Nephron progenitor cell (in vitro differentiated cells): ENCODE measurements at regions not wholly inside any gene's neighbourhood (a gene's known extent, or its start where the extent isn't known, plus 50 kb on each side); places are given as distances from the start of the nearest gene placed in this dataset.
"Not testable (repeated sequence)": the region's sequence is repeated elsewhere in the genome, so short reads cannot be mapped to it uniquely, and the experiment has no call there.

Experiments used
- DNase-seq: peaks from one replicate; pipeline ENCODE4 v3.0.0; 2021
- H3K27ac Mint-ChIP-seq: 2 replicates; pipeline ENCODE4 v1.8.0; 2021; ENCODE audit warnings: mild to moderate bottlenecking, moderate library complexity, mixed read lengths
- H3K27me3 Mint-ChIP-seq: 2 replicates; pipeline ENCODE4 v1.8.0; 2021; ENCODE audit warnings: mild to moderate bottlenecking, low read depth, mixed read lengths; ENCODE audit not compliant: poor library complexity
- H3K36me3 Mint-ChIP-seq: 2 replicates; pipeline ENCODE4 v1.8.0; 2021; ENCODE audit warnings: low read depth, mixed read lengths
- H3K4me1 Mint-ChIP-seq: 2 replicates; pipeline ENCODE4 v1.8.0; 2021; ENCODE audit warnings: mixed read lengths
- H3K4me3 Mint-ChIP-seq: 2 replicates; pipeline ENCODE4 v1.8.0; 2021; ENCODE audit warnings: mild to moderate bottlenecking, moderate library complexity, mixed read lengths
- H3K9me3 Mint-ChIP-seq: 2 replicates; pipeline ENCODE4 v1.8.0; 2021; ENCODE audit warnings: mild to moderate bottlenecking, moderate library complexity, mixed read lengths
- TF ChIP-seq, protein P1 (sequence below): fragments of 200-600 bp; sonication (generic); IDR thresholded peaks from 2 replicates; pipeline ENCODE4 v1.5.0; 2021; ENCODE audit warnings: antibody characterized with exemption

DNA sequence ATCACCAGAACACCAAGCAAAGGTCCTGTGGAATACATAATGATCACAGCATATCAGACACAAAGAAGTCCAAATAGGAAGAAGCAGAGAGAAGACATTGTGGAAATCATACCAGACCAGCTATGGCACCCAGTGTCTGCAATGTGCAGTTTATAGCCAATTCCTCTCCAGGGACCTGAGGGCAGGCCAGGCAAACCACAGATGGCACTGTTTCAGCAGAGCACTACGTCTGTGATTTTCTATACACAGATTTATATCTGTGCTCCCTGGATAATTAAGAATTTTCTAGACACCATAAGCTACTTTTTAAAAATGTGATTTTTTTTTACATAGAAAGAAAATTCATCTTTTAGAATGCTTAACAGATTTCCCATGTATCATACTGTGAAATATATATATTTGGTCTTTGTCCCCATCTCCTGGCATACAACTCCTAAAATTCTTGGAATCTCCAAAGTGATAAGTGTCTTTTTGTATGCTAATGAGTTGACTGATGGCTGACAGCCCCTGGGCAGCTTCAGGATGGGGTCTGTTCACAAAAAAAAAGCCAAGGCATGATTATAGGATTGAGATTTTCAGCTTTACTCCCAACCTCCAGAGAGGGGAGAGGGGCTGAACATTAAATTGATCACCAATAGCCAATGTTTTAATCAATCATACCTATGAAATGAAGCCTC lies 498.1 kb downstream of the SIPA1L2 start:
- Mint-ChIP-seq H3K4me1 (no peaks in the 10 kb centered on the region), H3K4me3 (no peak overlapping the region), H3K27ac (no peak overlapping the region), H3K9me3 (peaks cover 47% of the 10 kb centered on the region), H3K27me3 (peaks cover 2% of the 10 kb centered on the region), H3K36me3 (peaks cover 5% of the 10 kb centered on the region)
- TF ChIP-seq, protein P1, sequence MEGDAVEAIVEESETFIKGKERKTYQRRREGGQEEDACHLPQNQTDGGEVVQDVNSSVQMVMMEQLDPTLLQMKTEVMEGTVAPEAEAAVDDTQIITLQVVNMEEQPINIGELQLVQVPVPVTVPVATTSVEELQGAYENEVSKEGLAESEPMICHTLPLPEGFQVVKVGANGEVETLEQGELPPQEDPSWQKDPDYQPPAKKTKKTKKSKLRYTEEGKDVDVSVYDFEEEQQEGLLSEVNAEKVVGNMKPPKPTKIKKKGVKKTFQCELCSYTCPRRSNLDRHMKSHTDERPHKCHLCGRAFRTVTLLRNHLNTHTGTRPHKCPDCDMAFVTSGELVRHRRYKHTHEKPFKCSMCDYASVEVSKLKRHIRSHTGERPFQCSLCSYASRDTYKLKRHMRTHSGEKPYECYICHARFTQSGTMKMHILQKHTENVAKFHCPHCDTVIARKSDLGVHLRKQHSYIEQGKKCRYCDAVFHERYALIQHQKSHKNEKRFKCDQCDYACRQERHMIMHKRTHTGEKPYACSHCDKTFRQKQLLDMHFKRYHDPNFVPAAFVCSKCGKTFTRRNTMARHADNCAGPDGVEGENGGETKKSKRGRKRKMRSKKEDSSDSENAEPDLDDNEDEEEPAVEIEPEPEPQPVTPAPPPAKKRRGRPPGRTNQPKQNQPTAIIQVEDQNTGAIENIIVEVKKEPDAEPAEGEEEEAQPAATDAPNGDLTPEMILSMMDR, result no peak
- no peak for DNase-seq

GRCh38 chr1:232130815-232131480 lies 499.0 kb downstream of the SIPA1L2 start:
- Mint-ChIP-seq H3K27me3 (peaks cover 2% of the 10 kb centered on the region), H3K27ac (no peak overlapping the region), H3K9me3 (peaks cover 46% of the 10 kb centered on the region), H3K4me3 (no peak overlapping the region), H3K4me1 (no peaks in the 10 kb centered on the region), H3K36me3 (peaks cover 5% of the 10 kb centered on the region)
- no peak for DNase-seq
- TF ChIP-seq, protein P1, result no peak

DNA sequence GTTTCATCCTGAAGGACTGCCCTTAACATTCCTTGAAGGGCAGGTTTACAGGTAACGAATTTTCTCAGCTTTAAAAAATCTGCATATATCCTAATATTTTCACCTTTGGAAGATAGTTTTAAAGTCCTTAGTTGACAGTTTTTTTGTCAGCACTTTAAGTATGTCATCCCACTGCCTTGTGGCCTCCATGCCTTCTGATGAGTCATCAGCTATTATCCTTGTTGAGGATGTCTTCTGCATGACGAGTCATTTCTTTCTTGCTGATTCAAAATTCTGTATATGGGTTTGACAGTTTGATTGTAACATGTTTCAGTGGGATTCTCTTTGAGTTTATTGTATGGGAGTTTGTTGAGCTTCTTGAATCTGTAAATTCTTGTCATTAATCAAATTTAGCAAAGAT lies 500.6 kb downstream of the DISC1 start:
- TF ChIP-seq, protein P1, result no peak
- H3K27ac Mint-ChIP-seq, result no peak overlapping the region
- no peak for DNase-seq
- peaks cover 43% of the 10 kb centered on the region for H3K9me3 Mint-ChIP-seq
- no peak overlapping the region for H3K4me3 Mint-ChIP-seq
- peaks cover 6% of the 10 kb centered on the region for H3K27me3 Mint-ChIP-seq
- peaks cover 5% of the 10 kb centered on the region for H3K36me3 Mint-ChIP-seq
- H3K4me1 Mint-ChIP-seq, result peaks cover 13% of the 10 kb centered on the region

GRCh38 chr1:232123775-232124659 lies 497.4 kb downstream of the DISC1 start:
- no peak for DNase-seq
- Mint-ChIP-seq H3K9me3 (peaks cover 23% of the 10 kb centered on the region), H3K4me1 (peaks cover 19% of the 10 kb centered on the region), H3K27ac (peak overlapping the region; percentile 21), H3K36me3 (peaks cover 5% of the 10 kb centered on the region), H3K4me3 (no peak overlapping the region), H3K27me3 (peaks cover 13% of the 10 kb centered on the region)
- TF ChIP-seq, protein P1, result no peak

GRCh38 chr1:232117903-232118302 lies 491.3 kb downstream of the DISC1 start:
- H3K4me3 Mint-ChIP-seq, H3K4me1 Mint-ChIP-seq, H3K27ac Mint-ChIP-seq, H3K36me3 Mint-ChIP-seq, H3K9me3 Mint-ChIP-seq, DNase-seq: not testable (repeated sequence)
- H3K27me3 Mint-ChIP-seq, result peaks cover 16% of the 10 kb centered on the region

DNA sequence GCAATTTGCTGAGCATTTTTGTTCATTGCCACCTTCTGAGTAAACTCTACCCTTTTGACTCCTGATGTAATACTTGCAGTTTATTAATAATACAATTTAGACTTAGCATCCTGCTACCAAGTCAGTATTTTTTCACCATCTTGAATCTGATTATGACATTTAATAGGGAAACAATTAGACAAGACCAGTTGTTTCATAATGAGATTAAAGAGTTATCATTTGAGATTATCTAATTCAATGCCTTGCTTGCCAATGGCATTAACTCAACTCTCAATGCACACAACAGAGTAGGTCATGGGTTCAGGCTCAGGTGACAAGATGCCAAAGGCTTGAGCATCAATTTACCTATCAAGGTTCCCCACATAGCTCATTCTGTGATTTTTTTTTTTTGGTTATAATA lies 488.4 kb downstream of the DISC1 start:
- DNase-seq, result no peak
- Mint-ChIP-seq H3K36me3 (no peaks in the 10 kb centered on the region), H3K4me3 (no peak overlapping the region), H3K27ac (no peak overlapping the region), H3K9me3 (peaks cover 6% of the 10 kb centered on the region), H3K4me1 (peaks cover 27% of the 10 kb centered on the region), H3K27me3 (peaks cover 16% of the 10 kb centered on the region)
- TF ChIP-seq, protein P1, result no peak
